ENCODE measurements at regions not wholly inside any gene's neighbourhood (a gene's known extent, or its start where the extent isn't known, plus 50 kb on each side); places are given as distances from the start of the nearest gene placed in this dataset.
A peak's percentile ranks its signal among the peaks of the same experiment; 100 is the strongest.

DNA sequence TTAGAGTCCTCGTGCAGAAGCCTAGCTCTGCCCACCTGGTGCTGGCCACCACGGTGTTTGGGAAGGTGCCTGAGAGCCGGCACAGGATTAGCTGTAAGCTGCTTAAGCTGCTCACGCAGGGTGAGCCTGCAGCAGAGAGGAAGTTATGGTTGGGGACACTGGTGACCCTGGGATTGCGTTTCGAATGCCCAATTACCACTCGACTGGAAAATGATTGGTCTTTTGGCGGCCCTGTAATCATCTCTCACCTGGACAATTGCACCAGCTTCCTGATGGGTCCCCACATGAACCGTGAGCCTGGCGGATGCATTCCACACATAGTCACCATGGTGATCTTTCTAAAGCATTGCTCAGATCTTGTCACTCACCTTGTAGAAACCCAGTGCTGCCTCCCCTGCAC lies 442.3 kb upstream of the ZMIZ1 start:
- H4K20me1 ChIP-seq (ENCODE audit: control insufficient read depth, extremely low read depth, insufficient read depth, low read length), result no peaks in the 10 kb centered on the region
- no peaks in the 10 kb centered on the region for H3K27me3 ChIP-seq (ENCODE audit: control insufficient read depth, insufficient read depth, low read length)
- H3K4me1 ChIP-seq (ENCODE audit: control insufficient read depth, extremely low read depth, insufficient read depth, low read length), result peaks cover 3% of the 10 kb centered on the region
- H3K27ac ChIP-seq (ENCODE audit: insufficient read depth, low read length), result no peak overlapping the region
- no peaks in the 10 kb centered on the region for H3K9me3 ChIP-seq (ENCODE audit: control insufficient read depth, insufficient read depth, low read depth, low read length)
- no peak overlapping the region for H3K4me3 ChIP-seq (replicated peaks in 1 of 4; ENCODE audit: control extremely low read depth in 1 of 4, insufficient read depth in 1 of 4, low read depth in 3 of 4, low read length in 4 of 4)
- no peaks in the 10 kb centered on the region for H3K79me2 ChIP-seq (ENCODE audit: control insufficient read depth, insufficient read depth, low read length)
- H3K9ac ChIP-seq (ENCODE audit: insufficient read depth, low read length), result no peak overlapping the region
- no peak overlapping the region for H2AFZ ChIP-seq (ENCODE audit: low read length)
- no peak for DNase-seq (ENCODE audit: low read depth in 2 of 2)
- no peak overlapping the region for H3K4me2 ChIP-seq (ENCODE audit: extremely low read depth, insufficient read depth, low read length)
- no peaks in the 10 kb centered on the region for H3K36me3 ChIP-seq (ENCODE audit: control insufficient read depth, insufficient read depth, low read length)
- no peak for TF ChIP-seq CTCF (conservative IDR thresholded peaks at IDR 0.05 in 1 of 2, IDR thresholded peaks at IDR 0.05 in 1 of 2; ENCODE audit: low read depth in 1 of 2, low read length in 2 of 2)
- TF ChIP-seq EZH2 (IDR thresholded peaks at IDR 0.05; ENCODE audit: low read length, missing control alignments), result no peak

GRCh38 chr10:78627254-78627795 lies 441.4 kb upstream of the ZMIZ1 start:
- Histone ChIP-seq H3K4me3 (replicated peaks in 1 of 4; ENCODE audit: control extremely low read depth in 1 of 4, insufficient read depth in 1 of 4, low read depth in 3 of 4, low read length in 4 of 4) (no peak overlapping the region), H2AFZ (ENCODE audit: low read length) (no peak overlapping the region), H3K27ac (ENCODE audit: insufficient read depth, low read length) (no peak overlapping the region), H3K9ac (ENCODE audit: insufficient read depth, low read length) (no peak overlapping the region), H4K20me1 (ENCODE audit: control insufficient read depth, extremely low read depth, insufficient read depth, low read length) (no peaks in the 10 kb centered on the region), H3K4me2 (ENCODE audit: extremely low read depth, insufficient read depth, low read length) (no peak overlapping the region), H3K9me3 (ENCODE audit: control insufficient read depth, insufficient read depth, low read depth, low read length) (no peaks in the 10 kb centered on the region), H3K4me1 (ENCODE audit: control insufficient read depth, extremely low read depth, insufficient read depth, low read length) (peaks cover 3% of the 10 kb centered on the region), H3K79me2 (ENCODE audit: control insufficient read depth, insufficient read depth, low read length) (no peaks in the 10 kb centered on the region), H3K36me3 (ENCODE audit: control insufficient read depth, insufficient read depth, low read length) (no peaks in the 10 kb centered on the region), H3K27me3 (ENCODE audit: control insufficient read depth, insufficient read depth, low read length) (no peaks in the 10 kb centered on the region)
- DNase-seq (ENCODE audit: low read depth in 2 of 2), result peak in 1 of 2 donors; percentile 15
- TF ChIP-seq CTCF (conservative IDR thresholded peaks at IDR 0.05 in 1 of 2, IDR thresholded peaks at IDR 0.05 in 1 of 2; ENCODE audit: low read depth in 1 of 2, low read length in 2 of 2) (no peak), EZH2 (IDR thresholded peaks at IDR 0.05; ENCODE audit: low read length, missing control alignments) (no peak)

GRCh38 chr10:78628976-78629375 lies 439.8 kb upstream of the ZMIZ1 start:
- Histone ChIP-seq H3K27me3 (ENCODE audit: control insufficient read depth, insufficient read depth, low read length) (no peaks in the 10 kb centered on the region), H3K4me1 (ENCODE audit: control insufficient read depth, extremely low read depth, insufficient read depth, low read length) (peaks cover 4% of the 10 kb centered on the region), H3K4me2 (ENCODE audit: extremely low read depth, insufficient read depth, low read length) (no peak overlapping the region), H3K9me3 (ENCODE audit: control insufficient read depth, insufficient read depth, low read depth, low read length) (no peaks in the 10 kb centered on the region), H4K20me1 (ENCODE audit: control insufficient read depth, extremely low read depth, insufficient read depth, low read length) (no peaks in the 10 kb centered on the region), H3K9ac (ENCODE audit: insufficient read depth, low read length) (no peak overlapping the region), H3K79me2 (ENCODE audit: control insufficient read depth, insufficient read depth, low read length) (no peaks in the 10 kb centered on the region), H3K36me3 (ENCODE audit: control insufficient read depth, insufficient read depth, low read length) (no peaks in the 10 kb centered on the region), H2AFZ (ENCODE audit: low read length) (no peak overlapping the region), H3K27ac (ENCODE audit: insufficient read depth, low read length) (no peak overlapping the region), H3K4me3 (replicated peaks in 1 of 4; ENCODE audit: control extremely low read depth in 1 of 4, insufficient read depth in 1 of 4, low read depth in 3 of 4, low read length in 4 of 4) (no peak overlapping the region)
- DNase-seq (ENCODE audit: low read depth in 2 of 2), result no peak
- TF ChIP-seq EZH2 (IDR thresholded peaks at IDR 0.05; ENCODE audit: low read length, missing control alignments) (no peak), CTCF (conservative IDR thresholded peaks at IDR 0.05 in 1 of 2, IDR thresholded peaks at IDR 0.05 in 1 of 2; ENCODE audit: low read depth in 1 of 2, low read length in 2 of 2) (no peak)
